ENCODE measurements at regions not wholly inside any gene's neighbourhood (a gene's known extent, or its start where the extent isn't known, plus 50 kb on each side); places are given as distances from the start of the nearest gene placed in this dataset.

DNA sequence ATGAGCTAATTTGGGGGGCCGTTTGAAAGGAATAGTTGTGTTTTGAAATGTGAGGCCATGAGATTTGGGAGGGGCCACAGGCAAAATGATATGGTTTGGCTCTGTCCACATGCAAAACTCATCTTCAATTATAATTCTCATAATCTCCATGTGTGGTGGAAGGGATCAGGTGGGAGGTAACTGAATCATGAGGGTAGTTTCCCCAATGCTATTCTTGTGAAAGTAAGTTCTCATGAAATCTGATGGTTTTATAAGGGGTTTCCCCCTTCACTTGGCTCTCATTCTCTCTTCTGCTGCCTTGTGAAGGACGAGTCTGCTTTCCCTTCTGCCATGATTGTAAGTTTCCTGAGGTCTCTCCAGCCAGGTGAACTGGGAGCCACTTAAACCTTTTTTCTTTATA, 490.8 kb upstream of the GRM3 start:
- no peaks in the 10 kb centered on the region for H3K9me2 ChIP-seq (ENCODE audit: insufficient read depth, low read length)
- H4K20me1 ChIP-seq (ENCODE audit: insufficient read depth), result no peaks in the 10 kb centered on the region
- no peak overlapping the region for H2AFZ ChIP-seq (ENCODE audit: low read depth, low read length)
- no peaks in the 10 kb centered on the region for H3K27me3 ChIP-seq (ENCODE audit: insufficient read depth, low read depth, low read length)
- no peak overlapping the region for H3K4me2 ChIP-seq (ENCODE audit: low read length)
- H3K9me3 ChIP-seq (ENCODE audit: low read length), result no peaks in the 10 kb centered on the region
- no peak overlapping the region for H3K27ac ChIP-seq (ENCODE audit: low read length)
- H3K79me2 ChIP-seq (replicated peaks; ENCODE audit: insufficient read depth, low read length), result no peaks in the 10 kb centered on the region
- H3K9ac ChIP-seq (ENCODE audit: low read length), result no peak overlapping the region
- no peak for TF ChIP-seq EP300 (conservative IDR thresholded peaks at IDR 0.05; ENCODE audit: poor library complexity, severe bottlenecking)
- no peak for TF ChIP-seq SMC3 (conservative IDR thresholded peaks at IDR 0.05; ENCODE audit: poor library complexity)
- TF ChIP-seq TAF1 (IDR thresholded peaks at IDR 0.05; ENCODE audit: low read depth), result no peak
- no peak for TF ChIP-seq RAD21 (conservative IDR thresholded peaks at IDR 0.05)
- no peak for TF ChIP-seq MXI1 (conservative IDR thresholded peaks at IDR 0.05; ENCODE audit: poor library complexity, severe bottlenecking)
- TF ChIP-seq EZH2 (IDR thresholded peaks at IDR 0.05; ENCODE audit: borderline replicate concordance, insufficient read depth, low read length, poor library complexity, severe bottlenecking), result no peak
- no peak for TF ChIP-seq POLR2AphosphoS5 (IDR thresholded peaks at IDR 0.05)
- TF ChIP-seq, protein P1, sequence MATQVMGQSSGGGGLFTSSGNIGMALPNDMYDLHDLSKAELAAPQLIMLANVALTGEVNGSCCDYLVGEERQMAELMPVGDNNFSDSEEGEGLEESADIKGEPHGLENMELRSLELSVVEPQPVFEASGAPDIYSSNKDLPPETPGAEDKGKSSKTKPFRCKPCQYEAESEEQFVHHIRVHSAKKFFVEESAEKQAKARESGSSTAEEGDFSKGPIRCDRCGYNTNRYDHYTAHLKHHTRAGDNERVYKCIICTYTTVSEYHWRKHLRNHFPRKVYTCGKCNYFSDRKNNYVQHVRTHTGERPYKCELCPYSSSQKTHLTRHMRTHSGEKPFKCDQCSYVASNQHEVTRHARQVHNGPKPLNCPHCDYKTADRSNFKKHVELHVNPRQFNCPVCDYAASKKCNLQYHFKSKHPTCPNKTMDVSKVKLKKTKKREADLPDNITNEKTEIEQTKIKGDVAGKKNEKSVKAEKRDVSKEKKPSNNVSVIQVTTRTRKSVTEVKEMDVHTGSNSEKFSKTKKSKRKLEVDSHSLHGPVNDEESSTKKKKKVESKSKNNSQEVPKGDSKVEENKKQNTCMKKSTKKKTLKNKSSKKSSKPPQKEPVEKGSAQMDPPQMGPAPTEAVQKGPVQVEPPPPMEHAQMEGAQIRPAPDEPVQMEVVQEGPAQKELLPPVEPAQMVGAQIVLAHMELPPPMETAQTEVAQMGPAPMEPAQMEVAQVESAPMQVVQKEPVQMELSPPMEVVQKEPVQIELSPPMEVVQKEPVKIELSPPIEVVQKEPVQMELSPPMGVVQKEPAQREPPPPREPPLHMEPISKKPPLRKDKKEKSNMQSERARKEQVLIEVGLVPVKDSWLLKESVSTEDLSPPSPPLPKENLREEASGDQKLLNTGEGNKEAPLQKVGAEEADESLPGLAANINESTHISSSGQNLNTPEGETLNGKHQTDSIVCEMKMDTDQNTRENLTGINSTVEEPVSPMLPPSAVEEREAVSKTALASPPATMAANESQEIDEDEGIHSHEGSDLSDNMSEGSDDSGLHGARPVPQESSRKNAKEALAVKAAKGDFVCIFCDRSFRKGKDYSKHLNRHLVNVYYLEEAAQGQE (IDR thresholded peaks at IDR 0.05; ENCODE audit: borderline replicate concordance), result no peak
- TF ChIP-seq, protein P2, sequence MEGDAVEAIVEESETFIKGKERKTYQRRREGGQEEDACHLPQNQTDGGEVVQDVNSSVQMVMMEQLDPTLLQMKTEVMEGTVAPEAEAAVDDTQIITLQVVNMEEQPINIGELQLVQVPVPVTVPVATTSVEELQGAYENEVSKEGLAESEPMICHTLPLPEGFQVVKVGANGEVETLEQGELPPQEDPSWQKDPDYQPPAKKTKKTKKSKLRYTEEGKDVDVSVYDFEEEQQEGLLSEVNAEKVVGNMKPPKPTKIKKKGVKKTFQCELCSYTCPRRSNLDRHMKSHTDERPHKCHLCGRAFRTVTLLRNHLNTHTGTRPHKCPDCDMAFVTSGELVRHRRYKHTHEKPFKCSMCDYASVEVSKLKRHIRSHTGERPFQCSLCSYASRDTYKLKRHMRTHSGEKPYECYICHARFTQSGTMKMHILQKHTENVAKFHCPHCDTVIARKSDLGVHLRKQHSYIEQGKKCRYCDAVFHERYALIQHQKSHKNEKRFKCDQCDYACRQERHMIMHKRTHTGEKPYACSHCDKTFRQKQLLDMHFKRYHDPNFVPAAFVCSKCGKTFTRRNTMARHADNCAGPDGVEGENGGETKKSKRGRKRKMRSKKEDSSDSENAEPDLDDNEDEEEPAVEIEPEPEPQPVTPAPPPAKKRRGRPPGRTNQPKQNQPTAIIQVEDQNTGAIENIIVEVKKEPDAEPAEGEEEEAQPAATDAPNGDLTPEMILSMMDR (IDR thresholded peaks at IDR 0.05; ENCODE audit: poor library complexity, severe bottlenecking), result no peak
- no peaks in the 10 kb centered on the region for H3F3A ChIP-seq (ENCODE audit: insufficient read depth, low read length, poor library complexity, severe bottlenecking)
- H3K36me3 ChIP-seq (ENCODE audit: insufficient read depth, low read length), result no peaks in the 10 kb centered on the region
- H3K4me3 ChIP-seq (ENCODE audit: low read length), result no peak overlapping the region

DNA sequence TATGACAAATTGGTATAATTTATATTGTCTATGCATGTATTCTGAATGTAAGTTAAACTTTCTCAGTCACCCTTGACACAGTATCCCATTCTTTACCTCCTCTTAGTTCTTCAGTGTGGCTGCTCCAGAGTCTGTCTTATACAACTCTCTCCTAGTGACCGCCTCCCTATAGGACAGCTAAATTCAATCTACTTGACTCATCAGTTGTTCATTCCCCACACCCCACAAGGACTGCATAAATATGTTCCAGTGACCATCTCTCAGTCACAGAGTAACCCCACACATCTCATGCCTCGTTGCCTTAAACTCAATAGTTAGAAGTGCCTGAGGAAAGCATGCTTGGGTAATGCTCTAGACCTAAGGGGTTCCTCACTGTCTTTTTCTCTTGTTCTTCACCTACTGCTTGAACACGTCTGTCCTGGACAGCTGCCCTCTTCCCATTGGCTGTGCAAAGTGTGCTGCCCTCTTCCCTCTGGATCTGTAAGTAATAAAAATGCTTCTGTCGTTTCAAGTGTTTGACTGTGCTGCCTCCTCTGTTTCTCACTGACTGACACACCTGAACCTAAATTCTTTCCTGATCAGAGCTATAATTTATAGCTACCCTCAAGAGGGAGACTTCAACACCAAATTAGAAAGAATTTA, 494.6 kb upstream of the GRM3 start:
- no peak for TF ChIP-seq TAF1 (IDR thresholded peaks at IDR 0.05; ENCODE audit: low read depth)
- TF ChIP-seq, protein P2 (IDR thresholded peaks at IDR 0.05; ENCODE audit: poor library complexity, severe bottlenecking), result no peak
- TF ChIP-seq POLR2AphosphoS5 (IDR thresholded peaks at IDR 0.05), result no peak
- TF ChIP-seq RAD21 (conservative IDR thresholded peaks at IDR 0.05), result no peak
- no peak for TF ChIP-seq EP300 (conservative IDR thresholded peaks at IDR 0.05; ENCODE audit: poor library complexity, severe bottlenecking)
- TF ChIP-seq EZH2 (IDR thresholded peaks at IDR 0.05; ENCODE audit: borderline replicate concordance, insufficient read depth, low read length, poor library complexity, severe bottlenecking), result no peak
- TF ChIP-seq SMC3 (conservative IDR thresholded peaks at IDR 0.05; ENCODE audit: poor library complexity), result no peak
- TF ChIP-seq, protein P1 (IDR thresholded peaks at IDR 0.05; ENCODE audit: borderline replicate concordance), result no peak
- TF ChIP-seq MXI1 (conservative IDR thresholded peaks at IDR 0.05; ENCODE audit: poor library complexity, severe bottlenecking), result no peak
- no peaks in the 10 kb centered on the region for H3K36me3 ChIP-seq (ENCODE audit: insufficient read depth, low read length)
- no peak overlapping the region for H2AFZ ChIP-seq (ENCODE audit: low read depth, low read length)
- H3K9me2 ChIP-seq (ENCODE audit: insufficient read depth, low read length), result no peaks in the 10 kb centered on the region
- H3K4me2 ChIP-seq (ENCODE audit: low read length), result no peak overlapping the region
- H3F3A ChIP-seq (ENCODE audit: insufficient read depth, low read length, poor library complexity, severe bottlenecking), result no peaks in the 10 kb centered on the region
- H3K4me3 ChIP-seq (ENCODE audit: low read length), result no peak overlapping the region
- no peak overlapping the region for H3K9ac ChIP-seq (ENCODE audit: low read length)
- no peaks in the 10 kb centered on the region for H3K79me2 ChIP-seq (replicated peaks; ENCODE audit: insufficient read depth, low read length)
- H3K9me3 ChIP-seq (ENCODE audit: low read length), result no peaks in the 10 kb centered on the region
- no peaks in the 10 kb centered on the region for H3K27me3 ChIP-seq (ENCODE audit: insufficient read depth, low read depth, low read length)
- H3K27ac ChIP-seq (ENCODE audit: low read length), result no peak overlapping the region
- H4K20me1 ChIP-seq (ENCODE audit: insufficient read depth), result no peaks in the 10 kb centered on the region
